Kidney (tissue), 13 donors: ENCODE measurements at regions not wholly inside any gene's neighbourhood (a gene's known extent, or its start where the extent isn't known, plus 50 kb on each side); places are given as distances from the start of the nearest gene placed in this dataset.

ENCODE experiments used
- DNase-seq, 5 donors: peaks; one replicate each; pipeline ENCODE4 v3.0.0-alpha.2; 2013 to 2020
- FAIRE-seq: peaks from 2 replicates; lab custom pipeline; 2012; peaks lifted over from hg19 to GRCh38; lab: Jason Lieb, UNC
- H3K27ac ChIP-seq, 2 donors: one replicate each; pipeline ENCODE4 v1.7.0; 2013; ENCODE audit warnings: low read depth in 2 of 2, low read length in 2 of 2, inconsistent platforms in 1 of 2
- H3K27me3 ChIP-seq: one replicate; pipeline ENCODE4 v1.7.1; 2013; ENCODE audit warnings: low read length, inconsistent platforms; ENCODE audit not compliant: control insufficient read depth, insufficient read depth
- H3K36me3 ChIP-seq, 3 donors: one replicate each; pipeline versions ENCODE4 v1.7.0 to v1.7.1; 2013; ENCODE audit warnings: low read length in 3 of 3, control low read depth in 1 of 3, inconsistent platforms in 1 of 3; ENCODE audit not compliant: insufficient read depth in 3 of 3, control insufficient read depth in 2 of 3
- H3K4me1 ChIP-seq, 3 donors: one replicate each; pipeline versions ENCODE4 v1.7.0 to v1.7.1; 2013; ENCODE audit warnings: low read length in 3 of 3, inconsistent platforms in 1 of 3, low read depth in 1 of 3; ENCODE audit not compliant: control insufficient read depth in 2 of 3, insufficient read depth in 2 of 3
- H3K4me3 ChIP-seq, 3 donors: one replicate each; pipeline versions ENCODE4 v1.7.0 to v1.8.1; 2013; ENCODE audit warnings: low read length in 3 of 3, control low read depth in 1 of 3, inconsistent platforms in 1 of 3
- H3K9ac ChIP-seq, 3 donors: one replicate each; pipeline versions ENCODE4 v1.7.0 to v1.7.1; 2013; ENCODE audit warnings: low read length in 3 of 3, control low read depth in 1 of 3, inconsistent platforms in 1 of 3
- H3K9me3 ChIP-seq, 3 donors: one replicate each; pipeline versions ENCODE4 v1.7.0 to v1.7.1; 2013; ENCODE audit warnings: low read length in 3 of 3, control low read depth in 1 of 3, inconsistent platforms in 1 of 3; ENCODE audit not compliant: control insufficient read depth in 2 of 3, insufficient read depth in 1 of 3
- intact Hi-C: fragments of 100-400 bp; cut with DNase I; formaldehyde crosslinking; loops from one replicate; pipeline ENCODE4 v1.11.1; 2022
- TF ChIP-seq, protein P1 (sequence below): IDR thresholded peaks from 3 replicates; pipeline ENCODE4 v1.5.1; 2012; ENCODE audit warnings: mild to moderate bottlenecking, moderate library complexity, borderline replicate concordance; ENCODE audit not compliant: insufficient read depth; ENCODE audit errors: extremely low read depth
- donor health status: control.
- donor health status: control.
- donor health status: control.
- donor health status: control.
- donor health status: control.
- donor health status: DM: yes; HTN: yes; CAD: no.
- donor health status: Normal renal cell carcinoma (clear cell type).

DNA sequence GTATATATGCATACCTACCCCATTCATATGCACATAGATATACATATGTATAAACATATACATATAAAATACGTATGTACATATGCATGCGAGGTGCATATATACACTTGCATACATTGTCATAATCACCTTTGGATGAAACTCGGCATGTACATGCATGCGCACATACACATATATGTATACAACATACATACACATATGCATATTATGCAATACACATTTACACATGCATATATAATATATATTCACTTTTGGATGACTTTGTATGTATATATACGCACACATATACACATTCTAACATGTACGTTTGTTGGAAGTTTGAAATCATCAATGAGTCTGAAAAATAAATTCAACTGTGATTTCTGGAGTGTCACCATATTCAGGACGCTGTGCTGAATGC, 401.6 kb upstream of the TBX3 start:
- DNase-seq (no peak), FAIRE-seq (no peak)
- no peak overlapping the region for H3K9ac ChIP-seq
- intact Hi-C loops: no loop called here
- H3K27ac ChIP-seq: no peak overlapping the region
- H3K4me1 ChIP-seq: no peaks in the 10 kb centered on the region
- TF ChIP-seq, protein P1, sequence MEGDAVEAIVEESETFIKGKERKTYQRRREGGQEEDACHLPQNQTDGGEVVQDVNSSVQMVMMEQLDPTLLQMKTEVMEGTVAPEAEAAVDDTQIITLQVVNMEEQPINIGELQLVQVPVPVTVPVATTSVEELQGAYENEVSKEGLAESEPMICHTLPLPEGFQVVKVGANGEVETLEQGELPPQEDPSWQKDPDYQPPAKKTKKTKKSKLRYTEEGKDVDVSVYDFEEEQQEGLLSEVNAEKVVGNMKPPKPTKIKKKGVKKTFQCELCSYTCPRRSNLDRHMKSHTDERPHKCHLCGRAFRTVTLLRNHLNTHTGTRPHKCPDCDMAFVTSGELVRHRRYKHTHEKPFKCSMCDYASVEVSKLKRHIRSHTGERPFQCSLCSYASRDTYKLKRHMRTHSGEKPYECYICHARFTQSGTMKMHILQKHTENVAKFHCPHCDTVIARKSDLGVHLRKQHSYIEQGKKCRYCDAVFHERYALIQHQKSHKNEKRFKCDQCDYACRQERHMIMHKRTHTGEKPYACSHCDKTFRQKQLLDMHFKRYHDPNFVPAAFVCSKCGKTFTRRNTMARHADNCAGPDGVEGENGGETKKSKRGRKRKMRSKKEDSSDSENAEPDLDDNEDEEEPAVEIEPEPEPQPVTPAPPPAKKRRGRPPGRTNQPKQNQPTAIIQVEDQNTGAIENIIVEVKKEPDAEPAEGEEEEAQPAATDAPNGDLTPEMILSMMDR: no peak
- peaks cover 0 to 3% (median 0%) of the 10 kb centered on the region in 3 donors for H3K9me3 ChIP-seq
- H3K27me3 ChIP-seq: no peaks in the 10 kb centered on the region
- H3K4me3 ChIP-seq: no peak overlapping the region
- H3K36me3 ChIP-seq: no peaks in the 10 kb centered on the region

DNA sequence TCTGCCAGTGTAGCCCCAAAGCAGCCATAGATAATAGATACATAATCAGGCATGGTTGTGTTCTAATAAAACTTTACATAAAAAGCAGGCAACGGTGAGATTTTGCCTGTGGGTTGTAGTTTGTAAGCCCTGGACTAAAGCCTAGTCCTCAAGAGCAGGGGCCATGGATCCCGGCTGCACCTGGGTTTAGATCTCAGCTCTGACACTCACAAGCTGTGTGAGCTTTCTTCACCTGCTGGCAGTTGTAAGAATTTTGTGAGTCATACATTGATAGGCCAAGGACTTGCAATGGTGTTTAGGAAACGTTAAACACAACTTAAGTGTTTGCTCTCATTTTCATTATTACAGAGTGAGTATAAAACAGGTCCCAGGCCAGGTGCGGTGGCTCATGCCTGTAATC, 395.8 kb upstream of the TBX3 start:
- Histone ChIP-seq H3K9me3 (no peaks in the 10 kb centered on the region), H3K9ac (no peak overlapping the region), H3K4me1 (peaks cover 0 to 2% (median 0%) of the 10 kb centered on the region in 3 donors), H3K27ac (no peak overlapping the region), H3K4me3 (no peak overlapping the region), H3K36me3 (no peaks in the 10 kb centered on the region), H3K27me3 (no peaks in the 10 kb centered on the region)
- intact Hi-C loops: no loop called here
- DNase-seq: no peak
- FAIRE-seq: no peak
- TF ChIP-seq, protein P1: no peak

DNA sequence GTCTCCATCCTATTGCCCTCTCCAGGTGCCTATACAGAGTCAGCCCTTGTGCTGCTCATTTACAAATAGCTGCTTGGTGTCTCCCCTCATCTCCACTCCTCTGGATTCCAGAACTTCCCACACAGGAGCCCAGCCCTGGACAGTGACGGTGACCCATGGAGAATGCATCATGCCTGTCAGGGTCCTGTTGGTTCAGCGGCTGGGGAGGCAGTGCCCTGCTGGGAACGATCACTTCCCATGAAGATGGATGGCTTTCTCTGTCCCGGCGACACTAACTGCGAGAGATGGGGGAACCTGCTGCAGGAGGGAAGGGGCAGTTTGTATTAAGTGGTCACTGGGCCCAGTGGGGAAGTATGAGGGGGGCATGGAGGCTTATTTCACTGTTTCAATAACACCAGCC, 395.0 kb upstream of the TBX3 start:
- no peak for FAIRE-seq
- intact Hi-C loops: no loop called here
- DNase-seq: peak in 4 of 5 donors; percentile 58 to 80 (median 76)
- Histone ChIP-seq H3K36me3 (no peaks in the 10 kb centered on the region), H3K27ac (no peak overlapping the region), H3K4me1 (peaks cover 0 to 2% (median 0%) of the 10 kb centered on the region in 3 donors), H3K27me3 (no peaks in the 10 kb centered on the region), H3K9ac (no peak overlapping the region), H3K9me3 (no peaks in the 10 kb centered on the region), H3K4me3 (no peak overlapping the region)
- TF ChIP-seq, protein P1: no peak

DNA sequence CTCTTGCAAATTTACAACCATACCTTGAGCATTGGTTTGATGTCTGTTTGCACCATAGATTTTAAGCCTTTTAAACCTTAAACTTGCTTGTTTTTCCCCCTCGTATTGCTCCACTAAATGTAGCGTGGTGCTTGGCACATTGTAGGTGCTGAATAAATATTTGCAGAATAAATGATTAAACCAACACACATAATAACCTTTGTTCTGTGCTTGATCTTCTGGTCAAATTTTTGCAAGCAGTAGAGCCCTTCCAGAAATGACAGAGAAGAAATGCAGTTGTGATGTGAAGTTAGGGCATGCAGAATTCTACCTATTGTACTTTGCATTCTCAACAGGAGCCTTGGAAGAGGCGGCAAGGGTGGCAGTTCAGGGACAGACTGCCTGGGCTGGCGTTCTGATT, 394.4 kb upstream of the TBX3 start:
- TF ChIP-seq, protein P1: no peak
- no peaks in the 10 kb centered on the region for H3K27me3 ChIP-seq
- H3K4me3 ChIP-seq: no peak overlapping the region
- no peak for DNase-seq
- H3K4me1 ChIP-seq: peaks cover 0 to 2% (median 0%) of the 10 kb centered on the region in 3 donors
- no peaks in the 10 kb centered on the region for H3K36me3 ChIP-seq
- no peak for FAIRE-seq
- H3K9ac ChIP-seq: no peak overlapping the region
- no peaks in the 10 kb centered on the region for H3K9me3 ChIP-seq
- no peak overlapping the region for H3K27ac ChIP-seq
- intact Hi-C loops: no loop called here
